GM19455 (cell line): ENCODE measurements at regions not wholly inside any gene's neighbourhood (a gene's known extent, or its start where the extent isn't known, plus 50 kb on each side); places are given as distances from the start of the nearest gene placed in this dataset.
"Not testable (repeated sequence)": the region's sequence is repeated elsewhere in the genome, so short reads cannot be mapped to it uniquely, and the experiment has no call there.

Source experiments
- ATAC-seq: cut with Tn5 transposase; IDR thresholded peaks from one replicate; pipeline ENCODE4 v1.9.1; 2021; ENCODE audit not compliant: unreplicated experiment

DNA sequence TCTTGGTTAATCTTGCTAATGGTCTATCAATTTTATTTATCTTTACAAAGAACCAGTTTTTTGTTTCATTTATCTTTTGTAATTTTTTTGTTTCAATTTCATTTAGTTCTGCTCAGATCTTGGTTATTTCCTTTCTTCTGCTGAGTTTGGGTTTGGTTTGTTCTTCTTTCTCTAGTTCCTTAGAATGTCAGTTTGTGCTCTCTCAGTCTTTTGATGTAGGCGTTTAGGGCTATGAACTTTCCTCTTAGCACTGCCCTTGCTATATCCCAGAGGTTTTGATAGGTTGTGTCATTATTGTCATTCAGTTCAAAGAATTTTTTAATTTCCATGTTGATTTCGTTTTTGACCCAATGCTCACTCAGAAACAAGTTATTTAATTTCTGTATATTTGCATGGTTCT, 97.1 kb upstream of the CHST15 start:
- not testable (repeated sequence) for ATAC-seq

DNA sequence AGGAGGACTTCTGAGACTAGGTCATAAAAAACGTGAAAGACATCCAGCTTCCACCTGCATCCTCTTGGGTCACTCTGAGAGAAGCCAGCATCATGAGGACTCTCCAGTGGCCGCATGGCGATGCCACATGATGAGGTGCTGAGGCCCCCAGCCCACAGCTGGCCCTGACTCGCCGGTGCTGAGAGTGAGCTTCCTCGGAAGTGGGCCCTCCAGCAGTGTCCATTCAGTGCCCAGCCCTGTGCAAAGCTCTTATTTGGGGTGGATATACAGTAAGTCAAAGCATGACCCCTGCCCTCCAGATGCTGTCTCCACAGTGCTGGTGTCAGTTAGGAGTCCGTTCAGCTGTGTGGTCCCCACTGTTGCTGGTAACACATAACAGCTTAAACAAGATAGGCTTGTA, 93.6 kb upstream of the CHST15 start:
- ATAC-seq, result no peak

DNA sequence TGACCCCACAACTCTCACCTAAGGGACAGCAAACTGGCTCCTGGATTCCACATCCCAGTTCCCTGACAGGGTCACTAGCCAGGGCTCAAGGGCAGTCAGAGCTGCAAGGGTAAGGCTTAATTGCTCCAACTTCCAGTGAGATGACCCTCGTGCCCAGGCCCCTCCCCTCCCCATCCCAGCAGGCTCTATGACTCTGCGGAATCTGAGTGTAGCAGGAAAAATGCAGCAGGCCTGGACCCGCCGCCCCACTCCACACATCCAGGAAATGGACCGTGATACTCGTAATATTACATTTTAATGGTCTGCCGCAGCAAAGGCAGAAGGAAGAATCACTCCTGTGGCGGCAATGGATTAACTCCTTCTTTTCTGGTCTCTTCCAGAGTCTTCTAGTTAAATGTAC, 91.7 kb upstream of the CHST15 start:
- no peak for ATAC-seq

DNA sequence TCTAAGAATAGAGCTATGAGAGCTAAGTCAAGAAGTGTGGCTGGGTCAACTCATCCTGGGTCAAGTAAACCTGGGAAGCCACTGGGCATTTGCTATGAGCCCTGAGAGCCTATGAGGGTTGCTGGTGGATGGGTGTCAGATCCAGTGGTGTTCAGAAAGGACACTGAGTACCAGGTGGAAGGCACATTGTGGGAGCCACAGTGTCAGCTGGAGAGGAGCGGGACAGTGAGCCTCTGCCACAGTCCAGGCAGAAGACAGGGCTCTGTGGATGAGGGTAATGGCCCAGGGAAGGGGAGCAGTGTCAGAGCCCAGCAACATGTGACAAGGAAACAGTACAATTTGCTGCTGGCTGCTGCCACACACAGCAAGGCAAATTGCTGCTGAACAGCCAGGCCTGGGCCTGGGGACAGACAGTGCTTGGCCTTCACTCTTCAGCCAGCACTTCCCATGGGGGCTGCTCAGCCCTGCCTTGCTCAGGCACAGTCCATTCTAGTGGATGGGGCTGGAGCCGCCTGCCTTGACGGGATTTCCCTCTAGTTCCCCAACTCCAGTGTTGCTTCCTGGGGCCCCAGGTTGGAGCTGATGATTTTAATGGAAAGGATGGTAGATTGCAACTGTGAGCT, 90.9 kb upstream of the CHST15 start:
- ATAC-seq, result no peak

DNA sequence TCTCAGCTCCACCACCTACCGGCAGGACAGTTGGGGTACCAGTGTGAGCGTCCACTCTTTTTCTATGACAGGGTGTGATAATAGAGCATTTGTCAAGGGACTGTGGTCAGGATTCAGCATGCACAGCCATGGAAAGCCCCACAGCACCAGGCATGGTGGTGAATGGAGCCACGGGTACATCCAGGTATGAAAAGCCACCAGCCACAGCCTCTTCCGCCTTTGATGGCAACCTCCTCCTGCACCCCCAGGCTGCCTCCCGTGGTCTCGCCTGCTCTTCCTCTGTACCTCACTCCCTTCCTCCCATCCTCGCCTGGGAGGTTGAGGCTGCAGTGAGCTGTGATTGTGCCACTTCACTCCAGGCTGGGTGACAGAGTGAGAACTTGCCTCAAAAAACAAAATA, 90.2 kb upstream of the CHST15 start:
- ATAC-seq, result no peak

DNA sequence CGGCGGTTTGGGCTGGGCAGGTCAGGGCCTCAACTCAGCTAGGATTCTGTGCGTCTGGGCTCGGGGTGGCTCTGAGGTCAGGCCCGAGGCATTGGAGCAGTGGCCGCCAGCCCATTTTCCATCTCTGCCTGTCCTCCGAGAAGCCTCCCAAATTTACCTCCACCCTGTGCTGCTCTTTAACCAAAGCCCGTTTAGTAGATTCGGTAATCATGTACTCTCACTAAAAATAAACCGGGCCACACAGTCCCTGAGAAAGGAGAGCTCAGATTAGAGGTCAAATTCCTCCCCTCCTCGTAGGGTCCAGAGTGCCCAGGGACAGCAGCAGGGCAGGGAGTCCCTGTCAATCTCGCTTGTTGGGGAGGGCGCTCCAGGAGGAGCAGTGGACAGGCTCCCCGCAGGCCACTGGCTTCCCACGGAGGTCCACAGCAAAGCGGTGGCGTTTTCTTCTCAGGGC, 88.7 kb upstream of the CHST15 start:
- ATAC-seq, result no peak

DNA sequence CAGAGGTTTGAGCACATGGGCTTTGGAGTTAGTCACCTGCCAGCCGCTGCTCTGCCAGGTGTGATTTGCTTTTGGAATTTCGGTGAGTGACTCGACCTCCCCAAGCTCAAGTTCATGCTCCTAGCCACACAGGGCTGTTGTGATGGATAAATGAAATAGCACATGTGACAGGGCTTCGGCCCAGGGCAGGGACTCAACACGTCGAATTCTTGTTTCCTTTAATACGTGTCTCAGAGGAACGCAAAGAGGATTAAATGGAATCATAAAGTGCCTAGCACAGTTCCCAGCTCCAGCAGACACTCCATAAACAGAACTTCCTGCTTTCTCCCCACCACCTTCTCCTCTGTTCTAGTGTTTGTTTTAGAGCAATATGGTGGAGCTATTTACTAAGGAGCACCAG, 88.3 kb upstream of the CHST15 start:
- ATAC-seq, result no peak

DNA sequence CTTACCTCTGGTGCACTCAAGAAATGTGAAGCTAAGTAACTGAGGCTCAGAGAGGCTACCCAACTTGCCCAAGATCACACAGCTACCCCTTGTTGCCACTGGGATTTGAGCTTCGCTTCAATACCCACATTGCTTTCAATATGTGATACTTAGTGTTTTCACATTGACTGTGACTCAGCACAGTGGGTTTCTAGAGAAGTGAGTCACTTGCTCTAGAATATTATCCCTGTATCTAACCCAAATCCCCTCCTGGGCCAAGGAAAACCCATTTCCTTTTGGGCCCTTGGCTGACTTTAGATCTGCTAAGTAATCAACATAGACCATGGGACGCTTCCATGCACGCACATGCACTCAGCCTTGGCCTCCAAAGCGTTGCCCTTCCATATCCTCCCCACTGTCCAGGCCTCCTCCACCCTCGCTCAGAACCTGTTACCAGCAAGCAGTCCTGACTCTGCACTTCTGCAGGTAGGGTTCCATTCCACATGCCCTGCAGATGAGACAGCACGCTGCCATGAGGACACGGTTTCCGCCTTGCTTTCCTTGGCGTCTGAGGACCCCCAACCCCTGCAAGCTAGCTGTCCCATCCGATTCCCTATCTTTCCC, 87.7 kb upstream of the CHST15 start:
- ATAC-seq, result no peak

DNA sequence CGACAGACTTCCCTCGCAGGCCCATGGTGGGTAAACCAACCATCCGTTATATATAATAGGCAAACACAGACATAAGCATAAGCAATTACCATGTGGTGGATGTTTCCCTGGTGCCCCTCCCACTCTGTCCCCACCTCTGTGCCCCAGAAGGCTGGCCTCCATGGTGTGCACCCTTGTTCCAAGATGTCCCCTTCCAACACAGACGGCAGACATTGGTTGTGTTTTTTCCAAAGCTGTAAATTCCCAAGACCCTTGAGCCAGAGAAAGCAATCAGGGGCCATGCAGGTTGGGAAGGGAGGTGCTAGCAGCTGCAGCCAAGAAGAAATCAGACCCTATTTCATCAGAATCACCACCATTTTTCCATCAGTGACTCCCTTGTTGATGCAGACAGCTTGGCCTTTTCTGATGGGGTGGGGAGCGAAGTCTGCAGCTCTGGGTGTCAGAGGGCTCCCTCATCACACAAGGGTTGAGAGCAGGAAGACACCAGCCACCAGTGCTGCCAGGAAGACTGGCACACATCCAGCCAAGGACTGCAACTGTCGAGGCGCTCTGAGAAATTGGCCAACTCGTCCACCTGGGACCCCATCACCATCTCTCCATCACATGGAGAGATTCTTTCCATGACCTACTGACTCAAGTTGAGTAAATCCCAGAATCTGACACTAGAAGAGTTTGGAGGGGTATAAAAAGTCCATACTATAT, 86.8 kb upstream of the CHST15 start:
- ATAC-seq, result no peak

DNA sequence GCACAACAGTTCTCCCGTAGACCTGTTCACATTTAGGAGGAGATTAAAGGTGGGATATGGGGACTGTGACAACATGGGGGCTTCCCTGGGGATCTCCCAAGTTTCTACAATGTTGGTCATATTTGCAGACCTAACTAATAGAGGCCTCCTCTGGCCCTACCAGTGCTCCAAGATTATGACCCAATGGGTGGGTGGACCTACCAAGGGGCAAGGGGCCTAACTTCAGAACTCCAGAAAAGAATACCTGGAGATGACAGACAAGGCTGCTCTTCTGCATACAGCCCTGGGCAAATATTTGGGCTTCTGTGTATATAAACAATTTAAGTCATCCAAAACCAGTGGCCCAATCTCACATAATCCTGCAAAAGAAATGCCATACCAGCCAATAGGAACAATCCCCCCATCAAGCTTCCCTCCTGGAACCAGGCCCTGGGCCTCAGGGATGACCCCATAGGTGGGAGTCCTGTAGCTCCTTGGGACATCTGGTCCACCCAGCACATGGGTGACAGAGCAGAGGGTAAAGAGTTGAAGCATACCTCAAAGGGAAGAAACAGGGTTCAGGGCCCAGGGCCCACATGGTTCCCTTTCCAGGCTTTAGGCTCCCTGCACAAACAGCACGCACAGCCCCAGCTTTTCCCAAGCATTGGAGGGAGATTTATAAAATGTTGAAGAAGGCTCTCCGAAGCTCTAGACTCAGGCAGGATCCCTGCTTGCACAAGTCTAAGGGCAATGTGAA, 86.1 kb upstream of the CHST15 start:
- no peak for ATAC-seq

DNA sequence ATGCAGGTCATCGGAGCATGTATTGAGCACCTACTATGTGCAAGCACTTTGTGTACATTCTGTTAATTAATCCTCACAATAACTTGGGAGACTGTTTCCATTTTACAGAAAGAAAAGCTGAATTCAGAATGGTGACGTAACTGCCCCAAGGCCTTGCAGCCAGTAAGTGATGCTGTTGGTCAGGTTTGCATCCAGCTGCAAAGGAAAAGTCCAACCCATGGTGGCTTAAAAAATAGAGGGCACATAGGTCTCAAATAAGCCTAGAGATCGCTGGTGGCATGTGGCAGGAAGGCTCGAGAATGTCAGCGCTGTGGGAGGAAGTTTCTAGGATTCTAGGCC, 83.8 kb upstream of the CHST15 start:
- ATAC-seq, result no peak

DNA sequence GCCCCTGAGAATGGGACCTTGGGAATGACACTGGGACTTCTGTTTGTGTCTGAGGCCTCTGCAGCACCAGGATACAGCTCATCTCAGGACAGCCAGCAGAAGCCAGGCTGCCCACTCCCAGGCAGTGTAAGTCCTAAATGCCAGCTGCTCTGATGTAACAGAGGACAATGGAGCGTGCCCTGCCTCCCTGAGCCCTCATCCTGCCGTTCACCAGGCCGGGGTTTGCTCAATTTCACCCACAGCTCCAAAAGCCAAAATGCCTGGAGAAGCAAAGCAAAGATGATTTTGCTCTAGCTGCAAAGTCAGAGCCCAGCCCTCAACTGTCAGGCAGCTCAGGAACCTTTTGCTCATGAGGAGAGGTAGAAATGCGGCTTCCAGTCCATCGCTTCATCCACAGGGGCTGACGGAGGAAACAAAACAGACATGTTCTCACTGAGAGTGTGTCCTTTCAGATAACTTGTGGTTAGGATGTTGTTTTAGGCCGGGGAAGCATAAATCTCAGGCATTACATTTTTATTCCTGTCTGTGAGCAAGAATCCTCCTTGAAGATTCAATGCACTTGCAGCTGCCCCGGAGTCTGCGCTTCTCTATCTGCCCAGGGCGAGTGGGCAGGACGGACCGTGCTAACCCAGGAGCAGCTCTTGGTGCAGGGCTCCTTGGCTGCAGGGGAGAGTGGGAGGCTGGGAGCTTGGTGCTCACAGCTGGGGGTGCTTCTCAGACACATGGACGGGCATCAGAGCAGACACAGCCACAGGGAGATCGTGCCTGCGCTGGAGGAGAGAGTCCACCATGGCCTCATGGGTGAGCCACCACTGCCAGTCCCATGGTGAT, 83.2 kb upstream of the CHST15 start:
- no peak for ATAC-seq

DNA sequence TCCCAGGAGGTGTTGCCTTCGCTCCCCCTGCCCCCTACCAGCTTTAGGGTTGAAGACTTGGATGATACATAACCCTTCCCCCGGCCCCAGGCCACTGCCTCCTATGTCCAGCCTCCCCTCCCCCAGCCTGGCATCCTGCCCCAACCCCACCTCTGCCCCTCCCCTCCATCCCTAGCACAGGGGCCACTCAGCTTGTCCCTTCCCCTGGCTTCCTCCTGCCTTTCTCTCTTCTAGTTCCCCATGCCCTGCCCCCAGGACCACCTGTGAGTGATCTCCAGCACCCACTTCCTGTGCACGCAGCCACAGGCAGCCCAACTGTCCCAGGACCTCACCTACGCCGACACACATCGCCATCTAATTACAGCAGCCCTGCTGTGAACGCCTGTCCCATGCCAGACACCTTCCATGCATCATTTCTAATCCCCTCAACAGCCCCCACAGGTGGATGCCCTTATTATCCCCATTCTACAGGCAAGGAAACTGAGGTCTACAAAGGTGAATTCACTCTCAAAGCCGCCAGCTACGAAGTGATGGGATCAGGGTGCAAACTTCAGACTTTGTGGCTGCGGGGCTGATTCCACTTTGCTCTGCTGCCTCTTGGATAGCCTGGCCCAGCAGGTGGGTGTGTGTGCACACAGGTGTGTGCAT, 82.4 kb upstream of the CHST15 start:
- ATAC-seq, result no peak

DNA sequence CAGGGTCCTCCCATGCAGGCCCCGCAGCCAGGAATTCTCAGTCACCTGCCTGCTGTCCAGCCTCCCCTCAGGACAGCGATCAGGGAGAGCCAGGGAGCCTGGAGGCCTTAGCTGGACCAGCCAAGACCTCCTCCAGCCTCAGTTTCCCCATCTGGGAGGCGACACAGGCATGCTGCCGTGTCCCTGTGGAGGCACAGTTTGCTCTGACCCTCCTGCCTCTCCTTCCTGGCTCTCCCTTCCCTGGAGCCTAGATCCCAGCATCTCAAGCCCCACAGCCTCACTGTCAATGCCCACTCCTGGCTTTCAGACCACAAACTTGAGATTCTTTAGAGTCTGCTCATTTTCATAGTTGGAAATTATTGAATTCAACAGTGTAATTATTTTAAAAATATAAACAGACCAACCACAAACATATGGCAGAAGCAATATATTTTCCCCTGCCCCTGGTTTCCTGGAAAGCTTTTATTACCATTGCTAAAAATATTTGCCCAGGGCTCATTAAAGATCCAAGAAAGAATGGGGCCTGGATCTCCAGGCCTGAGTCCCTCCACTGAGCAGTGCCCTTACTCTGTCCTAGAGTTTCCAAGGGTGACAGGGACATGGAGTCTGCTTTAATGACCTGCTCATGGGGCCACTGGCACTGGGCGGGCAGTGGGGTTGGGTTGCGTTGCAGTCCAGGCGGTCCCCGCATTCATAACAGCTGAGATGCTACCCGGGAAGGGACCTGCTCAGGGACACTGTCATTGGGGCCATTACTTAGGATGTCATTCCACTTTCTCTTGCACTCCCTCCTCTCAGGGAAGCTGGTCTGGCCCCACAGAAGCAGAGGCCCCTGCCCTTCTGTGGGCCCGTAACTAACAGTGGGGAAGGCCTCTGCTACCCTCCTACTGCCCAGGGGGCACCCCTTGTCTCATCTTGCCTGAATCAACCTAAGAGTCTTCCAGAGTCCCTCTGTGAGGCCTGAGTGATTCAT, 81.6 kb upstream of the CHST15 start:
- no peak for ATAC-seq

DNA sequence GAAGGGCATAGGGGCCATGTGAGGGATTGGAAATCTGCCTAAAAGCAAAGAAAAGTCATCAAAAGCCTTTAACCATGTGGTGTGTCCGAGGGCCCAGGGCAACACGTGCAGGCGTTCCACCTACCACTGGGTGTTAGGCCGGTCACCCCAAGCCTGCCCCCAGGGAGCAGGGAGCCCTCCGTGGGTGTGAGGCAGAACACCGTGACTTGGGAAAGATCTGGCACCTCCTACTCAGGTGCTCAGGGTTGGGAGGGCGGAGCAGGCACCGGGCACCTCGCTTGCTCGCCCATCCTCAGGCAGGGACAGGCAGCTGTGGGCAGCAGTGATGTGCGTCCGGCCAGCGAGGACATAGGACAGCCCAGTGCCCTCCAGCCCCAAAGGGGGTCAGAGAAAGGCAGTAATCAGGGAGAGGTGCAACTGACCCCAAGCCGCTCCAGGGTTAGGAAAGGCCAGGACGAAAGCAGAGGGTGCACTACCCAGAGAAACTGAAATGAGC, 80.7 kb upstream of the CHST15 start:
- ATAC-seq, result no peak

DNA sequence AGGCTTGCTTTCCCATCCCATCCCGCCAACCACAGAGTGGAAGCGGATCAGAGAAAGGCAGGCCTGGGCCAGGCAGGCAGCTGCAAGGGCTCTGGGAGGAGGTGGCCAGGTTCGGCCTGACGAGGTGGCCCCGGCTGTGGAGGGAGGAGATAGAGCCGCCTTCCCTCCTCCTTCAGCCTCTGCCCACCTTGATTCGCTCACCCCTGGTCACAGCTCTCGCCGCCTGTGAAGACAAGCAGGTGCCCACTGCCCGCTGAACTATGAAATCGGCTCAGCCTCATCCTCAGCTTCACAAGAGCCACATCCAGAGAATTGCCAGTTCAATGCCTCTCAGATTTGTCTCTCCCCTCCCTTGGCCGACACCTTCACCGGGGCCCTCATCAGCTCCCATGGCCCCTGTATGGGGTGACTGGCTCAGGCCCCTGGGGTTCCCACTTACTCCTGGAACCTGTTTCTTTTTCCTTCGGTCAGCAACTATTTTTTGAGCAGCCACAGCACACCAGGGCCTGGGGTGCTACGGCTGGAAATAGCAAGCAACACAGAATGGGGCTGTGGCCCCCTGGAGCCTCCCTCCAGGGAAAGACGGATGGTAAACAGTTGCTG, 80.0 kb upstream of the CHST15 start:
- no peak for ATAC-seq

DNA sequence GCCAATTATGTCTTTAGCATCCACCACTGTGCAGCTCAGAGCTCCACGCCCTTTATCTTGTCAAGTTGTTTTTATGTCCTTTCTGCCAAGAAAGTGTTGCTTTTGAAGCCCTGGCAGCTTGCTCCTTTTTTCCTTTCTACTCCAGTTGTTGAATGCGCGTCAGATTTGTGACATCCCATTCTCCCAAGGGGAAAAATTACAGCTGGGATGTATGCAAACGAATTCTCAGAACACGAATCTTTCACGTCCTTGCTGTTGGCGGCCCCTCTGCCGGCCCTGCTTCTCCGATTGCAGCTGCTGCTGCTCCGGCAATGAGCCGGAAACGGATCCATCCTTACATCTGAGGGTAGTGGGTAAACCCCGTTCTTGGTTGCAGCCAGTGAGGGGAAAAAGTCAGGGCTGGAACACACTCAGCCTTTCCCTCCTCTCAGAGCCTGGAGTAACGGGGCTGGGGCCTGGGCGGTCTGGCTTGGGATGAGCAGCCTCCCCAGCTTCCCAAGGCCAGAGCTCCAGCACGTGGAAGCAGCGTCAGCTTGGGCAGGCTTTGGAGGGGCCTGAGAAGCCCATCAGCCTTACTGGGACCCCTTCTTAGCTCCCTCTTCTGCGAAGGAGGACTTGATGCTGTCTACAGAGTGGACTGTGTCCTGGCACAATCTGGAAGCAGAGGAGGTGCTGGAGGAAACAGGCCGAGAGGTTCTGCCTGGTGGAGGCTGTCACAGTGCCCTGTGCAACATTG, 79.0 kb upstream of the CHST15 start:
- no peak for ATAC-seq

DNA sequence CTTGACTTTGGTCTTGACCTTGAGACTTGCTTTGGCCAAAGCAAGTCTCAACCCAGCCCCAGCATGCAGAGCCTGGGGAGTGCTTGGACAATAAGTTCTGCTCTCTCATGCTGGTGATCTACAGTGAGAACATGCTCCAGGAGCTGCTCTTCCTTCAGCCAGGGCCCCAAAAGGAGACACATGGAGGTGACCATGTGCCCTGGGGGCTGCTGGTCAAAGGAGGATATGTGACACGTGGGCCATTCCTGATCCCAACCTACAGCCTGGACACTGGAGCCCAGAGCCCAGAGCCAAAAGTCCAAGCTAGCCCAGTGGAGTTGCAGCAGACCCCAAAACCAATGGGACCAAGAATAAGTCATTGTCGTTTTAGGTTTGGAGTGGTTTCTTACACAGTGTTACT, 78.2 kb upstream of the CHST15 start:
- ATAC-seq, result no peak
